ENCODE measurements at regions not wholly inside any gene's neighbourhood (a gene's known extent, or its start where the extent isn't known, plus 50 kb on each side); places are given as distances from the start of the nearest gene placed in this dataset.

GRCh38 chr4:81982846-81983540 is 390.8 kb downstream of the HNRNPD start:
- H3K4me3 ChIP-seq (ENCODE audit: low read depth, low read length) = no peak overlapping the region
- H3K36me3 ChIP-seq = no peaks in the 10 kb centered on the region
- DNase-seq = no peak
- no peak for TF ChIP-seq CTCF (IDR thresholded peaks at IDR 0.05; ENCODE audit: low read depth, low read length)
- H3K9me3 ChIP-seq = no peaks in the 10 kb centered on the region
- peaks cover 9% of the 10 kb centered on the region; the same call in 1 of the 2 replicates for H3K27me3 ChIP-seq
- no peaks in the 10 kb centered on the region for H3K4me1 ChIP-seq

GRCh38 chr4:81981218-81981617 is 392.6 kb downstream of the HNRNPD start:
- Histone ChIP-seq H3K36me3 (no peaks in the 10 kb centered on the region), H3K9me3 (no peaks in the 10 kb centered on the region), H3K4me3 (ENCODE audit: low read depth, low read length) (no peak overlapping the region), H3K4me1 (no peaks in the 10 kb centered on the region), H3K27me3 (peaks cover 9% of the 10 kb centered on the region; the same call in 1 of the 2 replicates)
- no peak for TF ChIP-seq CTCF (IDR thresholded peaks at IDR 0.05; ENCODE audit: low read depth, low read length)
- no peak for DNase-seq

GRCh38 chr4:81974523-81974922 is 399.3 kb downstream of the HNRNPD start:
- Histone ChIP-seq H3K9me3 (no peaks in the 10 kb centered on the region), H3K4me1 (no peaks in the 10 kb centered on the region), H3K27me3 (no peaks in the 10 kb centered on the region), H3K36me3 (no peaks in the 10 kb centered on the region), H3K4me3 (ENCODE audit: low read depth, low read length) (no peak overlapping the region)
- no peak for DNase-seq
- no peak for TF ChIP-seq CTCF (IDR thresholded peaks at IDR 0.05; ENCODE audit: low read depth, low read length)

GRCh38 chr4:81971637-81972381 is 402.0 kb downstream of the HNRNPD start:
- H3K27me3 ChIP-seq = no peaks in the 10 kb centered on the region
- no peaks in the 10 kb centered on the region for H3K9me3 ChIP-seq
- DNase-seq = no peak
- no peak overlapping the region for H3K4me3 ChIP-seq (ENCODE audit: low read depth, low read length)
- no peak for TF ChIP-seq CTCF (IDR thresholded peaks at IDR 0.05; ENCODE audit: low read depth, low read length)
- H3K4me1 ChIP-seq = no peaks in the 10 kb centered on the region
- no peaks in the 10 kb centered on the region for H3K36me3 ChIP-seq

GRCh38 chr4:81971061-81971460 is 402.7 kb downstream of the HNRNPD start:
- Histone ChIP-seq H3K9me3 (no peaks in the 10 kb centered on the region), H3K4me3 (ENCODE audit: low read depth, low read length) (no peak overlapping the region), H3K4me1 (no peaks in the 10 kb centered on the region), H3K36me3 (no peaks in the 10 kb centered on the region), H3K27me3 (no peaks in the 10 kb centered on the region)
- TF ChIP-seq CTCF (IDR thresholded peaks at IDR 0.05; ENCODE audit: low read depth, low read length) = no peak
- DNase-seq = no peak

GRCh38 chr4:81970454-81970853 is 403.3 kb downstream of the HNRNPD start:
- no peak for TF ChIP-seq CTCF (IDR thresholded peaks at IDR 0.05; ENCODE audit: low read depth, low read length)
- Histone ChIP-seq H3K9me3 (no peaks in the 10 kb centered on the region), H3K4me1 (no peaks in the 10 kb centered on the region), H3K27me3 (no peaks in the 10 kb centered on the region), H3K36me3 (no peaks in the 10 kb centered on the region), H3K4me3 (ENCODE audit: low read depth, low read length) (no peak overlapping the region)
- no peak for DNase-seq

All from BE2C (cell line).